Left ventricle myocardium superior (tissue), 1 donor: ENCODE measurements at regions not wholly inside any gene's neighbourhood (a gene's known extent, or its start where the extent isn't known, plus 50 kb on each side); places are given as distances from the start of the nearest gene placed in this dataset.
A peak's percentile ranks its signal among the peaks of the same experiment; 100 is the strongest.
"Not testable (repeated sequence)": the region's sequence is repeated elsewhere in the genome, so short reads cannot be mapped to it uniquely, and the experiment has no call there.

Experiments
- ATAC-seq: fragments of 200-7000 bp; cut with Tn5 transposase; one replicate; pipeline ENCODE4 v1.9.1; 2020; ENCODE audit warnings: mild to moderate bottlenecking, moderate library complexity
- DNase-seq: peaks from one replicate; pipeline ENCODE4 v3.0.0-alpha.2; 2020
- intact Hi-C: fragments of 100-400 bp; cut with micrococcal nuclease; formaldehyde crosslinking; loops from one replicate; pipeline ENCODE4 v1.11.0; 2022
- donor health status: DM: no; HTN: yes; CAD: no; lungs with severe emphysema.

- ATAC-seq (no peak), DNase-seq (no peak)
- intact Hi-C loops, result no loop called here
Measured at GRCh38 chr1:235059221-235059620, 69.4 kb downstream of the TOMM20 start.

GRCh38 chr1:235058695-235059094, 69.9 kb downstream of the TOMM20 start:
- intact Hi-C loops, result no loop called here
- DNase-seq, result no peak

GRCh38 chr1:235057385-235058306, 71.0 kb downstream of the TOMM20 start:
- ATAC-seq (no peak), DNase-seq (no peak)
- intact Hi-C loops, result no loop called here

More at GRCh38 chr1:235058695-235059094, 69.9 kb downstream of the TOMM20 start:
- ATAC-seq, result no peak

GRCh38 chr1:235056937-235057336, 71.7 kb downstream of the TOMM20 start:
- DNase-seq (no peak), ATAC-seq (no peak)
- intact Hi-C loops, result no loop called here

GRCh38 chr1:235054936-235055335, 73.7 kb downstream of the TOMM20 start:
- peak; percentile 29 for ATAC-seq
- intact Hi-C loops, result no loop called here
- DNase-seq, result no peak

- no peak for ATAC-seq
- no peak for DNase-seq
- intact Hi-C loops, result no loop called here
Measured at GRCh38 chr1:235054466-235054865, 74.2 kb downstream of the TOMM20 start.

- DNase-seq (no peak), ATAC-seq (no peak)
- intact Hi-C loops, result no loop called here
Measured at GRCh38 chr1:235052067-235053008, 76.3 kb downstream of the TOMM20 start.

GRCh38 chr1:235051521-235051920, 77.1 kb downstream of the TOMM20 start:
- ATAC-seq, result no peak
- peak; percentile 69 for DNase-seq
- intact Hi-C loops, result no loop called here

GRCh38 chr1:235050911-235051360, 77.7 kb downstream of the TOMM20 start:
- intact Hi-C loops, result no loop called here
- DNase-seq (peak; percentile 57), ATAC-seq (peak; percentile 37)

- intact Hi-C loops, DNase-seq, ATAC-seq: not testable (repeated sequence)
Measured at GRCh38 chr1:235049716-235050378, 78.8 kb downstream of the TOMM20 start.

- intact Hi-C loops, result no loop called here
- ATAC-seq, result no peak
- no peak for DNase-seq
Measured at GRCh38 chr1:235049217-235049616, 79.4 kb downstream of the TOMM20 start.

GRCh38 chr1:235047331-235047871, 81.2 kb downstream of the TOMM20 start:
- DNase-seq, result no peak
- intact Hi-C loops, result no loop called here
- ATAC-seq, result no peak

GRCh38 chr1:235045921-235046601, 82.6 kb downstream of the TOMM20 start:
- no peak for ATAC-seq
- intact Hi-C loops, result no loop called here

GRCh38 chr1:235045034-235045690, 83.5 kb downstream of the TOMM20 start:
- no peak for DNase-seq
- no peak for ATAC-seq
- intact Hi-C loops, result no loop called here

More at GRCh38 chr1:235045921-235046601, 82.6 kb downstream of the TOMM20 start:
- DNase-seq, result no peak

GRCh38 chr1:235043234-235043633, 85.4 kb downstream of the TOMM20 start:
- no peak for DNase-seq
- intact Hi-C loops, result no loop called here
- ATAC-seq, result no peak

- no peak for ATAC-seq
Measured at GRCh38 chr1:235038701-235039100, 89.9 kb downstream of the TOMM20 start.

GRCh38 chr1:235035928-235036327, 92.7 kb downstream of the TOMM20 start:
- no peak for DNase-seq
- ATAC-seq, result no peak
- intact Hi-C loops, result no loop called here

More at GRCh38 chr1:235038701-235039100, 89.9 kb downstream of the TOMM20 start:
- intact Hi-C loops, result no loop called here
- DNase-seq, result no peak
